ENCODE measurements at regions not wholly inside any gene's neighbourhood (a gene's known extent, or its start where the extent isn't known, plus 50 kb on each side); places are given as distances from the start of the nearest gene placed in this dataset.

DNA sequence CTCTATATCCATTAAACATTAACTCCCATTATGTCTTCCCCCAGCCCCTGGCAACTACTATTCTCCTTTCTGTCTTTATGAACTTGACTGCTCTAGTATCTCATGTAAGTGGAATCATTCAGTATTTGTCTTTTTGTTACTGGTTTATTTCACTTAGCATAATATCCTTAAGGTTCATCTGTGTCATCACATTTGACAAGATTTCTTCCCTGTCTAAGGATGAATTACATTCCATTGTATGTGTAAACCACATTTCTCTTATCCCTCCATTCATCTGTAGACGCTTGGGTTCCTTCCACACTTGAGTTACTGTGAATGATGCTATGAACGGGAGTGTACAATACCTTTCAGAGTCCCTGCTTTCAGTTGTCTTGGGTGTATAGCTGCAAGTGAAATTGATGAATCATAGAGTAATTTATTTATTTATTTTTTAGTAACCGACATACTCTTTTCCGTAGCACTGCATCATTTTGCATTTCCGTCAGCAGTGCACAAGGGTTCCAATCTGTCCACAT is 399.7 kb upstream of the RBFOX1 start:
- no peak for DNase-seq (ENCODE audit: low read depth)

DNA sequence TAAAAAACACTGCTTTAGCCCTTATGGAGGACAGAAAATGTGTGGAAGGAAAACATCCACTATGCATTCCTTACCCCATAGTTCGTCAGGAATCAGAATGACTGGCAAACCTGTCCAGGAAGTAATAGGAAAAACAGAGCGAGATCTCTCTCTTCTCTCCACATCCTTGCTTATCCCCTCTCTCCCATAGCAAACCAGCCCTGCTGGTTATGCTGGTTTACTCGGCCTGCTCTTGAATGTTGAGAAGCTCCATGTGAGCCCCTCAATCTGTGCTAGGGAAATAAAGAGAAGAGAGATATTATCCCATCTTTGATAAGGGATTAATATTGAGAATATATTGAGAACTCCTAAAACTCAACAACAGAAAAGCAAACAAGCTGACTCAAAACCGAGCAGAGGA is 402.8 kb upstream of the RBFOX1 start:
- DNase-seq (ENCODE audit: low read depth), result no peak

DNA sequence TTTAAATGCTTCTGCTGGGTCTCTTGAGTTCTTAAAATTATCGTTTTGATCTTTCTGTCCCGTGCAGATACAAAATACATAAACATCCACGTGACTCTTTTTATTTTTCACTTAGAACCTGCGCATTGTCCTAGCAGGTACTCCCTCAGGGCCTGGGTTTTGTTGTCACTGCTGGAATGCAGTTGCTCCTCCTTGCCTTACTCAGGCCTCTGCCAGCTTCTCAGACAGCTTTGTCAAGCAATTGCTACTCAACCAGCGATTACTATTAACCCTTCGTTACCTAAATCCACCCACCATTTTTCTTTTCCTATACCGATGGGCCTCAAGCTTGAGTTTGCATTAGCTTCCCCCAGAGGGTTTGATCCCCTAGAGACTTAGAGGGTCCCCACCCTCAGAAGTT is 405.9 kb upstream of the RBFOX1 start:
- DNase-seq (ENCODE audit: low read depth), result no peak

DNA sequence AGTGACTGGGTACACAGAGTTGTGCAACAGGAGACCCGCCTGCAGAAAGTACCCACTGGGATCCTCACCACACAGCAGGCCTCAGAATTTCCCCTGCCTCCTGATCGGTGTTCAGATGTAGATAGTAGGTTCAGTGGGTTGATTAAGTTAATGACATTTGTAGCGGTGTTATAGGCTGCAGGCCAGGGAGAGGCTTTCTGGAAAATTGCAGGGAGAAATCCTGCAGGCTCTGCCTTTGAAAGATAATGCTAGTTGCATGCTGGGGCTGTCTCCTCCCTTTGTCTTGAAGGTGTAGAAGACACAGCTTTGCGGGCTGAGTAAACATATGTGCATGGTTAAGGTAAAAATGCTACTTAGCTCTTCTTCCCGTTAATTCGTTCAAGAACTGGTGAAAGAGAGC is 406.3 kb upstream of the RBFOX1 start:
- no peak for DNase-seq (ENCODE audit: low read depth)

DNA sequence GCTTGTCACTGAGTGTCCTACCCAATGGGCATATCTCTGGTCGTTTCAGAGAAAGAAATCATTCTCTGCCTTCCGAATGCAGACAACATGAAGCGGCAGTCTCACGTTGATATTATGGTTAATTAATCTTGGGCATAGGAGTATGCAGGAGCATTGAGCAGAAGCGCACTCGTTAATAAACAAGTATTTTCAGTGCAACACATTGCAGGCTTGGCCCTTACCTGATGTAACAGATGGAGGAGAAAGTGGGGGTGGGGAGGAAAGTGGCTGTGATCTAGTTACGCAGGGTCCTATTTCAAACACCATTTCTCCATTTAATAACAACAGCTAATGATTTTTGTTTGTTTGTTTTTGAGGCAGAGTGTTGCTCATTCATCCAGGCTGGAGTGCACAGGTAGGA is 414.0 kb upstream of the RBFOX1 start:
- DNase-seq (ENCODE audit: low read depth), result no peak

DNA sequence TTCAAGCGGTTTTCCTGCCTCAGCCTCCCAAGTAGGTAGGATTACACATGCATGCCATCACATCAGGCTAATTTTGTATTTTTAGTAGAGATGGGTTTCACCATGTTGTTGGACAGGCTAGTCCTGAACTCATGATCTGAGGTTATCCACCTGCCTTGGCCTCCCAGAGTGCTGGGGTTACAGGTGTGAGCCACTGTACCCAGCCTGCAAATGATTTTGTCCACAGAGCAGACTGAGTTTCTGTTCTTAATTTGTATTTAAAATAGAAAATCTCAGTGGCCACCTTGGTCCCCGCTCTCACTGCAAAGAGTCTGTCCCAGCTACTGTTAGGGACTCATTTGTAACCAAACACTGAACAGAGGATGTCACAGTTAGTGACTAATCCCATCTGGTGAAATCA is 415.7 kb upstream of the RBFOX1 start:
- no peak for DNase-seq (ENCODE audit: low read depth)

DNA sequence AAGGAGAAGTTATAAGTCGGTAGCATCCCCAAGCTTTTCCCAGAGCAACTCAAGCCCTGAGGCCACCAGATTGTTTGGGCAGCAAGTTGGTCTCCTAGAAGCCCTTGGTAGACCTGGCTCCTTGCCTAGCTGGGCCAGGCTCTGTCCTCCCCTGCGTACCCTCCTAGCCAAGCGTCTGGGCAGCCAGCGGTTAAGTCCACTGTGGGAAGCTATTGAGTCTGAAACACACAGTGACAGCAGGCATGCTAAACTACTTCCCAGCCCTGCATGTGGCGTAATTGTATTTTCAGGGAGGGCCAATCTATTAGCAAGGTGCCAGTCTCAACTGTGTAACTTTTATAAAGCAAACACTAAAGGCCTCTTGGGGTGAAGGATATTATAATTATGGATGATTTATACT is 419.1 kb upstream of the RBFOX1 start:
- DNase-seq (ENCODE audit: low read depth), result no peak

DNA sequence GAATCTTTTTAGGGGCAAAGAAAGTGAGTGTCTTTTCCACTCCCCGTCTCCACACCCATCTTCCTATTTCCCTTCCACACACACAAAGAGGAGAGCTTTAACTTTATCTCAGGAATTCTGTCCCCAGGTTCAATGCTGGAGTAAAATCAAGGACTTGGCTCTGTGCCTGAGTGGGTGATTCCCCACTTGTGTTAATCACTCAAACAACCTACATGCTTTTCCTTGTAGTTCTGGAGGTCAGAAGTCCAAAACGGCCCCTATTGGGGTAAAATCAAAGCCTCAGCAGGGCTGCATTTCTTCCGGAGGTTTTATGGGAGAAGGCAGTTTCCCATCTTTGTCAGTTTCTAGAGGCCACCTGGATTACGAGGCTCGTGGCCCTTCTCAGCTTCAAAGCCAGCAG is 422.3 kb upstream of the RBFOX1 start:
- no peak for DNase-seq (ENCODE audit: low read depth)

DNA sequence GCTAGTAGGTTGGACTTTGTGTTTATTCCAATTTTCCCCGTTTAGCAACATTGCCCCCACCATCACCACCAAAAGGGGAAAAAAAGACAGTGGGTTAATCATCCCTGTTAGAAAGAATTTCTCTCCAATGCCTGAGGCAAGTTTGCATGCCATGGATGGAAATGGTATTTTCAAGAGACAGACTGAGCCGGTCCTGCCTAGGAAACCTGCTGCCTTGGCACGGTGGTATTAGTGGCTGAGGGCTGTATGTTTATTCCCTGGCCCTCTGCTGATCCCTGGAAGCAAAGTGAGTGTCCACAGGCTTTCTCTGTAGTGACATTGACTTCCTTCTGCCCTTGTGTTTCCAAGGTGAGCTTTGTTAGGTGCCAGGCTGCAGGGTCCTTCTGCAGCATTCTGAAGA is 427.0 kb upstream of the RBFOX1 start:
- DNase-seq (ENCODE audit: low read depth), result no peak

DNA sequence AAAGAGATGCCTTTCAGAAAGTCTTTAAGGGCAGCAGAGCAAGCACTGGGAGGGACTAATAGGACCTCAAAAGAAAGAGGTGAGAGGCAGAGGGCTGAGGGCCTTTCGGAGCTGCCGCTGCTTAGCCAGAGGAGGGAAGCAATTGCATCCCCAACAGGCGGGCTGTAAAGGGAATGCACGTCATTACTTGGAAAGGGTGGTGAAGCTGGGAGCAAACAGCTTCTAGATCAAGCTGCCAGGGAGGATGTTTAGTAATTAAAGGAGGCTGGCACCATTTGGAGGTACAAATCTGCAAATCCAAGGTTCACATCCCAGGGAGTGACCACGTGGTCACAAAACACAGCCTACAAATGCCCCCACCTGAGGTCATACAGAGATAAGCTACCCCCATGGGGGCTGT is 429.0 kb upstream of the RBFOX1 start:
- no peak for DNase-seq (ENCODE audit: low read depth)

DNA sequence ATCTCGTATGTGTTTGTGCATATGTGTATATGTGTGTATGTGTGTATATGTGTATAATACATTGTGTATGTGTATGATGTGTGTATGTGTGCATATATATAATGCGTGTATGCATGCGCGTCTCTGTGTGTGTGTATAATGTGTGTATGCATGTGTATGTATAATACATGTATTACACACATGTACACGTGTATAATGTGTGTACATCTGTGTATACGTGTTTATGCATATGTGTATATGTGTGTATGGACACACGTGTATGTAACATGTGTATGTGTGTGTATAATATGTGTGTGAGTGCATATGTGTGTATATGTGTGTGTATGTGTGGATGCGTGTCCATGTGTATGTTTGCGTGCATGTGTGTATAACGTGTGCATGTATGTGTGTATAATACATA is 433.7 kb upstream of the RBFOX1 start:
- DNase-seq (ENCODE audit: low read depth), result no peak

DNA sequence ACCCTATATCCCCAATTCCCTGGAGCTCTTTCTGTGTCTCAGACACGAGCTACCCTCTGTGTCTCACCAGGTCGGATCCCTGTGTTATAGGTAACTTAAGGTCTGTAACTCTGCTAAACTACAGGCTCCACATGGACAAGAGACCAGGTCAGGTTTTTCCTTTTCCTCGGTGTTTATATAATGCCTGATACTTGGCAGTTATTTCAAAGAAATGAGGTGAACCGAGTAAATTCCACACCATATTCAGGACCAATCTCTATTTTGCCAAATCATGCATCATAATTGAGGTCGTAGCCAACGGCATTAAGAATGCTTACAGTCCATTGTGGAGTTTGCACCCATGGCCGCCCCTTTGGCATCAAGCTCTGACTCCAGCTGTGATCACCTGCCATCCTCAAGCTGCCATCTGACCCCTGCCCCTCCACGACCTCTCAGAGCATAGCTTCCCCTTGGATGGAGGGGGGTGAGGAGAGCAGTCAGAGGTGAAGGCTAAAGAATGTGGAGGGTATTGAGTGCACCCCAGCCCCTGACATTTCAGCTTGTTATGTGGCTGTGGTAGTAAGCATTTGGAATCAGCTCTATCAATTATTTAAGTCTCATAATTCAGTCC is 434.7 kb upstream of the RBFOX1 start:
- no peak for DNase-seq (ENCODE audit: low read depth)

DNA sequence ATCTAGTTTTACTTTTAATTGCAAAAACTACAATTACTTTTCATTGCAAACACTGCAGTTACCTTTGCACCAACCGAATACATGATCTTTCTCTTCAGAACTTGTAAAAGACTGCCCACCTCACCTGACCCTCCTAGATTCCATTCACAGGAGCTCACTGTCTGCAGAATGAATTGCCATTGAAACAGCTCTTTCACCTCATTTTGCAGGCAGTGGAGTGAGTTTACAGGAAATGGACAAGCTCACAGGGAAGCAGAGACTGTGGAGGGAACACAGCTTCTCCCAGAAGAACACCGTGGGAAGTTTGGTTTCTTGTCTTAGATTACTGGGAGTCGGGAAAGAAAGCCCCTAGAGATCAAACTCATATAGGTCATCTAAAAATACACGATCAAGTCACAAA is 439.7 kb upstream of the RBFOX1 start:
- DNase-seq (ENCODE audit: low read depth), result no peak

DNA sequence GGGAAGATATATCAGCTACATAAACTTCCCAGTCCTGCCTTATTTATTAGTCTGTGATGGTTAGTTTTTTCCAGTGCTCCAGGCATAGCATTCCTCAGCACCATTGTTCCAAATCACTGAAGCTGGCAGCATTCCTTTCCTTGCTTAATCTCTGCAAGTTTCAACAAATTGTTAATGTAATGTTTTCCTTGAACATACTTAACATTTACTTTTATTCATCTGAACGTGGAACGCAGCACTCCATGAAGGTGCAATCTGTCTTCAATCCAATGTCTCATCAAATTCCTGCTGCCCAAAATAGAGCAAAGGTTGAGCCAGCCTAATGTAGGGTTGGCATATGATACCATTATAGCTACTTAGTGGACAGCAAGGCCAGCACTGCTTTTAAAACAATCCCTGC is 441.1 kb upstream of the RBFOX1 start:
- no peak for DNase-seq (ENCODE audit: low read depth)

DNA sequence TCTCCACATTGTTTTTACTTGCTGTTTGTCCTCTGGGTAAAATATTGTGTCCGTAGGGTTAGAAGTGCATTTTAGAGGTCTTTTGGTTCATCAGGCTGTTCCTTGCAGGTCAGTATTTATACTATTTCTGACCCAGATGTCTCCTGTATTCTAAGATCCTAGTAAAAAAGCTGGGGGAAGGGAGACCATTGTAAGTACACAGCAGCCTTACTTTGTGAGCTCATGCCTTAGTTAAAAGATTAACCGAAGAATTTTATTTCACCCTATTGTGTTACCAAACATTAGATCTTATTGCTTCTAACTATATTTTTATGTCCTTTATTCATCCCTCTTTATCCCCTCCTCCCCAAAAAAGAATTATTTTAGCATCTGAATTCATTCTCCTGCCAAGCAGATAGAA is 444.1 kb upstream of the RBFOX1 start:
- no peak for DNase-seq (ENCODE audit: low read depth)

DNA sequence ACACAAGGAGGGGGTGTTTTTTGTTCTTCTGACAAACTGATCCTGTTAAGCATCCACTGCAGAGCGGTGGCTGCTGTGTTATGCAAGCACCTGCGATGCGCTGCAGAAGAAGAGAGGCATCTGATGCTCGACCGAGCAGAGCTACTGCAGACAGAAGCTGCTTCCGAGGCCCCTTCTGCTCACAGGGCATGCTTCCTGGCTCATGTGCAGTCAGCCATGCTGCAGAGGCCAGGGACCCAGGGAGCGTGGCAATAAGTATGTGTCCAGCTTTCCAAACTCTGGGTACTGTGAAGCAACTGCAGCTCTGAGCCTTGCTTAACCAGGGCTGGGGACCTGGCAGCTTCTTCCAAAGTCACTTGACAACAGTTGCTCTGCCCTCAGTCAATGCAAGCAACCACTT is 448.6 kb upstream of the RBFOX1 start:
- no peak for DNase-seq (ENCODE audit: low read depth)

DNA sequence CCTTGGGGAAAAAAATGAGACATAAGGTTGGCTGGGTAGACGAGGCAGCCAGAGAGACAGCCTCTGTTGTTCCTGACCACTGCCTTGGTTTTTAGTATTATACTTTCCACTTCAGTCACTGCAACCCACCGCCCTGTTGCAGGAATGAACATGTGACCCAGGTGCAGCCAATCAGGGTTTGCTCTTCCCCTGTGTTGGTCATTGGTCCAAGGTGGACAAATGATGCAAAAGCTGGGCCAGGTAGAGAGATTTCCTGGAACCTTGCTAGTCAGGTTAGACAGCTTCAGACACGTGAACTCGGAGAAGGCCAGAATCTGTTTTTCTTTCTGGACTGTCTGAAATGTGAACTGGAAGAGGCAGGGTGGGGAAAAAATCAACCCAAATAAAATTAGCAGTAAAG is 452.4 kb upstream of the RBFOX1 start:
- no peak for DNase-seq (ENCODE audit: low read depth)

DNA sequence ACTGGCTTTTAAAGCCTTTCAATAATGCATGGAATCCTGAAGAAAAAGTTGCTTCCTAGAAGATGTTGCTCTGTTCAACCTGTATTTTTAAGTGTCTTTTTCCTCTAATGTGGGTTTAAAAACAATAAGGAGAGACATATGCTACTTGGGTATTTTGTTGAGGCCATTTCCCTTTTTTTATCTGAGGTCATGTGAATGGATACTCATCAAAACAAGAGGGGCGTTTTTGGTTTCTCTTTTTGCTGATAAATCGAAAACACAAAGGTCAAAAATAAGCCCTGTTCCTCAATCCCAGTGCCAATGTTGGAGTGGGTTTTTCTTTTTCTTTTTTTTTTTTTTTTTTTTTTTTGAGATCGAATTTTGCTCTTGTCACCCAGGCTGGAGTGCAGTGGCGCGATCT is 468.0 kb upstream of the RBFOX1 start:
- DNase-seq (ENCODE audit: low read depth), result no peak

DNA sequence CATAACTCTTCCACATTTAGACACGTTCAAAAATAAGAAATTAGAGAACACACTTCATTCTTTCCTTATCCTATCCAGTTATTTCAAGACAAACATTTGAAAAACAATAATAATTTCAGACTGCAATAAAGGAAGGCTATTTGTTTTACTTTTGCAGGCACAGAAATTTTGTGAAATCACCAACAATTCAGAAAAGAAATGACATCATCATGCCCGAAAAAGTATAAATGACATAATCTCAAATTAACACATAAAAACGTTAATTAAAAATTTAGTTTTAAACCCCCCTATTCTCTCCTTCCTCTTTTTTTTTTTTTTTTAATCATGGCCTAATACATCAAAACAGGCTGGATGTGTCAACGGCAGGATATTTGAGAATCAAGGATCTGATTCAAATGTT is 468.4 kb upstream of the RBFOX1 start:
- no peak for DNase-seq (ENCODE audit: low read depth)

DNA sequence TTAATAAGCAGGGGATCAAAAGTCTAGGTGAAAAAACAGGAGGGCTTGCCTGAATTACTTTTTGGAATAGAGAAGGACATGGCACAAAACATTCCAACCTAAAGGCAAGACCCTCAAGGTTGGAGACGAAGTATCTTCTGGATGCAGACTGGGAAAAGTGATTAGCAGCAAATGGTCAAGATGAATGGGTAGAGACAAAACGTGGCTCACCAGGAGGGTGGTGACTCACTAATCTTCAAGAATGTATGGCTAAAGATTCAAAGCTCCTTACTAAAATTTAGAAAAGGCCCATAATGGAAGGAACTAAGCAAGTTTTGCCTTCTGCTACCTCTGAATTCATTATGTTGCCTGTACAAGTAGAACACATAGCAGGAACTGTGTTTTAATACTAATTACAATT is 469.5 kb upstream of the RBFOX1 start:
- DNase-seq (ENCODE audit: low read depth), result no peak

DNA sequence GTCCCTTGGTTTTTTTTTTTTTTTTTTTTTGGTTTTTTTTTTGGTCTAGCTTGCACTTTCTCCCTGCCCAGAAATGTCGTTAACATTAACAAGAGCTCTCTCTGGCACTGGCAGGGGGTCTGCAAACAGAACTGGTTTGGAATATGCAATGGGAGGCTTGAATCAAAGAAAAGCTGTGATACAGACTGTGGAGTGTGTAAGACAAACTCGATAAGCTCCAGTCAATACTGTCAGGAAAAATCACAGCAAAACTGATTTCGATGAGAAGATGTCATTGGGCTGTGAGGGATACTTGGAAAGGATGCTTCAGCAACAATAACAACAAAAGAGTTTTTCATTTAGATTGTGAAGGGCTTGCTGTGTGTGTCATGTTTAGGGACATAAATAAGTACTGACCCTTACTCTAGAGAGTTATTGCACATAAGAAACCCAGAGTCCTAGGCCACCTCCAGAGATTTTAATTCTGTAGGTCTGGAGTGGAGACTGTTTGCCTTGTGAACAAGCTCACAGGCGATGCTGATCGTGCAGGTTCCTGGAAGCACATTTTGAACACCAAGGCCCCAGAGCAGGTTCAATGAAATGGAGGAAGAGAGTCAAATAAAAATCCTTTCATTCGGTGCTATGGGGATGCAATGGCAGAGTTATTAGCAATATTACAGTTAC is 470.7 kb upstream of the RBFOX1 start:
- no peak for DNase-seq (ENCODE audit: low read depth)

DNA sequence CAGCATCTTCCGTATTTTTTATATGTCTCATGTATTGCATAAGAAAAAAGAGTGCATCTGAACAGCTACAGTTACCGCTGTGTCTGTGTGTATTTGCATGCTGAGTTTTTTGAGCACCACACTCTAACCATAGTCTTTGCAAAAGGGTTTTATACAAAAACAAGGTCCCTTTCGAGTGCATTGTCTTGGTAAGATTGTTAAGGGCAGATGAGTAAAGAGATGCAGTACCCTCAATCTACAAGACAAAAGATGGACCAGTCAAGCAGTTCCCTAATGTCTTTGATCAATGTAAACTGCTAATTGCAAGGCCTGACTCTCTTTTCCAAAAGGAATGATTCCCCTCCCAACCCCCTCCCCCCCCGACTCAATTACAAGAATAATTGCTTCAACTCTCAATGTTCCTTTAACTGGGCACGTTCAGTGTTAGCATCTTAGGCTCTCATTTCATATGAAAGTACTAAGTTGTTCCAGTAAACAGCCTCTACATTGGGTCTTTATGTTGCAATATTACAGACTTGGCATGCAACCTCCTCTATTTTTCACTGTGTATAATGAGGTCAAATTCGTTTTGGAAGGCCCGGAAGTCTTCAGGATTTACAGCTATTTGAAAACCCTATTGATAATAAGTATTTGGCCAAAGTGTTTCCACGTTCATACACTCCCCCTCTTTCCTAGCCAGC is 471.4 kb upstream of the RBFOX1 start:
- DNase-seq (ENCODE audit: low read depth), result no peak

DNA sequence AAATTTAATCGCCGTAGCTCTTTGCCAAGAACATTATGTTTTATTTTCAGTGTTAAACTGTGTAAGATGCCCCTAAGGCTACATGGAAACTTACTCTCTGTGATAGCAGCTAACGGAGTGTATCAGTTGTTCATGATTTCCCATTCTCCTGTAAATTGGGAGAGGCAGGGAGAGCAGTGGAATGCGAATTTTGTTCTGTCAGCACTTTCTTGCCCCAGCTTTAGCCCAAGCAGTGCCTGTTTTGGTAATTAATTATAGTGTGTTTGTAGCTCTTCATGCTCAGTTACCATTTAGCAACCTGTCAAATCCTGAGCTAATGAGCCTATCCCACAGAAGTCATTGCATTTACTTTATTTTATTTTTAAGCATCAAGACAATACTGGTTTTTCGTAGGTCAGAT is 475.1 kb upstream of the RBFOX1 start:
- no peak for DNase-seq (ENCODE audit: low read depth)

All from M059J (cell line).